DMS79 (cell line): ENCODE measurements at regions not wholly inside any gene's neighbourhood (a gene's known extent, or its start where the extent isn't known, plus 50 kb on each side); places are given as distances from the start of the nearest gene placed in this dataset.
"Not testable (repeated sequence)": the region's sequence is repeated elsewhere in the genome, so short reads cannot be mapped to it uniquely, and the experiment has no call there.

Source experiments
- DNase-seq: peaks from one replicate; lab custom pipeline; 2025; lab: John Stamatoyannopoulos, UW

DNA sequence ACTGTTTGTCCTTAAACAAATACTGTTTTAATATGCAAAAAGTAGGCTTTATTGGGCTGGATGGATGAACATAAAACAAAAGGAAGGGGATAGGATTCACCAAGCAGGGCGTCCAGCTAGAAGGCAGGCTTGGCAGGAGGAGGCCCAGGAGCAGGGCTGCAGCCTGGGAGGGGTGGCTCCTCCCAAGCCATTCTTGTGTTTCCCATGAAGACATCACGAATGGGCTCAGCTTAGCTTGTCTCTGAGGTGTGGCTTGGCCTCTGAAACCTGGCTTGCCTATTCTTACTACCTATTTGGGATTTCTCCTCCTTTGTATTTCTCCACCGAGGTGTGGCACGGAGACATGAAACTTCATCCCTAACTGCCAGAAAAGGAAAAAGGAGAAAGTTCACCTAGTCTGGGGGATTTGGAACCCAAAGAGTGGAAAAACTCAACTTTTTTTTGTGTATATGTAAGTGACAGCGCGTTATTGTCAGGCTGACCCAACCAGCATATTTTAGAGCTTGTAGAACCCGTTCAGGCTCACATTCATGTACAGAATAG is 481.9 kb upstream of the SPRED2 start:
- no peak for DNase-seq

DNA sequence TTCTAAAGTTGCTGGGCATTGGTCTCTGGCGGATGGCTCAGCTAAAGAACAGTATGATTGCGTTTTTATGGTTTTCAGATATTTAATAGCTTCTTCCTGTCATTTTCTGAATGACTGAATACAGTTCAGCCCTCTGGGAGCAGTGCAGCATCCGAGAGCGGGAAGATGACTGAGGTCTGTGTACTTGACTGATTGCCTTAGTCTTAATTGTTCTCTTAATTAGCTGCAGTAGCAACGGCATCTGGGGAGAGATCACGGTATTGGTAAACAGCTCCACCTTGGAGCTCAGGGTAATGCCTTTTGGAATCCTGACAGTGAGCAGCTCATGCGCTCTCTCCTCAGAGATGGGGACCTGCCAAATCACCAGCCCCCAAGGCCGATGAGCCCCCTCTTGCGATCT is 481.4 kb upstream of the SPRED2 start:
- no peak for DNase-seq

GRCh38 chr2:65901756-65902155 is 469.4 kb upstream of the SPRED2 start:
- DNase-seq = no peak

GRCh38 chr2:65896446-65896845 is 464.0 kb upstream of the SPRED2 start:
- DNase-seq = no peak

GRCh38 chr2:65890131-65890530 is 457.7 kb upstream of the SPRED2 start:
- DNase-seq = not testable (repeated sequence)

GRCh38 chr2:65885266-65885665 is 452.9 kb upstream of the SPRED2 start:
- DNase-seq = no peak

GRCh38 chr2:65881592-65881991 is 449.2 kb upstream of the SPRED2 start:
- no peak for DNase-seq

- no peak for DNase-seq
Measured at GRCh38 chr2:65880436-65880835, 448.0 kb upstream of the SPRED2 start.

DNA sequence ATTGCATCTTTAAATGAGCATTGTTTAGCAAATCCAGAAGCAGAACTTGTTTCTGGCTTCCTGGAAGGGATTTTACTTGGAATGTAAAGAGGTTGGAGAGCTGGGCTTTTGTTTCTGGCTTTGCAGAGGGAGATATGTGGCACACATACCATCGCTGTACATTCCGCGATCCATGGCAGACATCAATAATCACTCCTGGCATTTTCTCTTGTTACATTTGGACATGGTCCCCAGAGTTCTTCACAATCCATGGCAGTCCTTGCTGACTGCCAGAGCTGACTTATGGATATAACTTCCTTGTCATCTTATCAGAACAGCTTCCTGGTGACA is 445.6 kb upstream of the SPRED2 start:
- no peak for DNase-seq

DNA sequence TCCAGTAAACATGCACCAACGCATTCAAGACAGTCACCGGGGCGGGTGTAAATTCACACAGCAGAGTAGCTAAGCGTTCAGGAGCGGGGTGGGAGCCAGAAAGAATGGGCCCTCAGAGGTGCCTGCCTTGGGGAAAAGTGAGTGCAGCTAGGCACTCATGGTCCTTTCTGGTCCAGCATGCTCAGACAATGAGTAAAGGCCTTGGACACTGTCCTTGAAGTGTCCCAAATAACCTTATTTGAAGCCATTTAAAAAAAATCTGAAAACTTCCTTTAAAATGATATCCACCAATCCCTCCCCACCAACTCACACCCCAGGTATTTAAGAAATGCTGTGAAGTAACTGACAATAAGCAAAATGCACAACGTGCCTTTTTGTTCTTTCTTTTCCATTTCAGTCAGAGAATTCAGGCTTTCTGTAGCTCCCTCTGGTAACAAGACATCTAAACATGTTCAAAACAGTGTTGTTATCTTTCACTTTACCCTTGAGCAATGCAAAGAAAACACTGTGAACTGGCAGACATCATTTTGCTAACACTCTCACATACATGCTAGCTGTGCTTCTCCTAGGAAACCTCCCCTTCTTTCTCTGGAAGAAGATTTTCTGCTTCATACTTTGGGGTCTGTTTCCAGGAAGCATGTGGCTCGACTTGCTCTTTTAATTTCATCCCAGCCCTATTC is 445.1 kb upstream of the SPRED2 start:
- no peak for DNase-seq

DNA sequence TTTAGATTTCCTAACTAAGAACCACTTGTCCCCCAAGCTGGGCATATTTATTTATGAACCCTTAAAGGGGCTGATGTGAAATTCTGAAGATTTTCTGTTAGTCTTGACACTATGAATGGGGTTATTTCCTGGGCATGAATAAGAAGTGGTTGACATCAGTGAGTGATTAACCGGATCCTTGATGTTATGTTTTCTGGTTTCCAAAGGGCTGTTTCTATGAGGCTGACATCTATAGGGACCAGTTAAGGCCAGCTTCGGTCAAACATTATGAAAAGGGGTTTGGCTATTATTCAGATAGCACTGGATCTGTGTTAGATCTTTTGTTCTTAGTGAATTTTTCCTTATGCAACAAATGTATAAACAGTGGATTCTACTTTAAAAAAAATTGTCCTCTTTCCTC is 443.7 kb upstream of the SPRED2 start:
- no peak for DNase-seq

DNA sequence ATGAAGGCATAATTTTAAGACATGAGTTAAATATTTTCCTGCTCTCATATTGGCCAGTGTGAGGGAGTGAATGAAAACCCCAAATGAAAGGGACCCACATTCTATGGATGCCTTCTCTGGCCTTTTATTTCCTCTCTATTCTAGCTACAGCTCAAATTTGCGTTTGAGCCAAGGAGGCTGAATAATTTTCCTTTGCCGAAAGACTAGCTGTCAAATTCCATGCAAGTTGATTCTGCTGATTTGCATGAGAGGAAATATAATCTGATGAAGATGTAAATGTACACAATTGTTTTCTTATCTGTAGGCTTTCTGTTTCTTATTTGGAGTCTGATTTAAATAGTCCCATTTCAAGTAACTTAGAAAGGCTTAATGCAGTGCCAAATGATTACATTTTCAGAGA is 438.4 kb upstream of the SPRED2 start:
- no peak for DNase-seq

DNA sequence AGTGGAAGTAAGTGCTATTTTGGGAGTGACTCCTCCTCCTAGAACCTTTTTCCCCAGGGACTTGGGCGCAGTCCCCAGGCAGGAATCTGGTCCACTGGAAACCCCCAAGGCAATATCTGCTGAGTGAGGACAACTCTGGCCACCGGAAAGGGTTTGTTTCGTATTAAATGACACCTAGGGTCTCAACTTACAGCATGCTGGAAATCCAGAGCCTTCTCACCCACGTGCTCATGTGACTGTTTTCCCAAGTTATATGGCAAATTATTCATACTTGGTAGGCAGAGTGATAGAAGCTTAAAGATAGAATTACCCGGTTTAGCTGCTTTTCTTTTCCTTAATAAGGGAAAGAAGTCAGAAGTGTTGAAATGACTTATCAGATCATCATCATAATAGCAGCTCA is 436.9 kb upstream of the SPRED2 start:
- no peak for DNase-seq

DNA sequence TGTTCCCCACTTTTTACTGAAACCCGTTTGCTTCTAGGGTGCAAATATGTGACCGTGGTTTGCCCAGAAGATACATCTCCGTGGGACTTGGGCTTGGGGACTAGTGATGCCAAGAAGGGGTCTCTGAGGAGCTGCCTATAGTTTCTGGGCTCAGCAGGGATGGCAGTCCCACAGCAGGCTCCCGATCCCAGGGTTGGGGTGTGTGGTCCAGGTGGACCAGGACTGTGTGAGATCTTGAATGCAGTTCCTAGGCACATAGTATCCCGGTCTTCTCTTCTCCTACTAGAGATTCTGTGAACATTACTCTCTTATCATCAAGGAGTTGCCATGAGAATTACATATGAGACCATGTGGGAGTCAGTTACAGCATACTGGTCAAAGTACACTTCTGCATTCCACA is 435.8 kb upstream of the SPRED2 start:
- no peak for DNase-seq

DNA sequence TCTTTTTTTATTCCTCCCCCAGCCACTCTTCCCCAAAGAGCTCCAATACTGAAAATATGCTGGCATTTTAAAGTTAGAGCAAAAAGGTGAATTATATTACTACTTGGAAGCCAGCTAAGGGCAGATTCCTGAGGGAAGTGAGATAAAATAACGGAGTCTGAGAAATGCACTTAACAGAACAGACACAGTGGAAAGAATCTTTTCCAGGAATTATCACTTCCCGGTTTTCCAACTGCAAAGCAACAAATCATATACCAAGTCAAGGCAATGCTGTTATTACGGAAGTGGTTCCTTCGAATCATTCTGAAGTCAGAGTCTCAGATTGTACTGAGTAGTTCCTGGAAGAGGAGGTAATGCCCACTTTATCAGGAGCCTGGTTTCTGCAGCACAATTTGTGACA is 435.0 kb upstream of the SPRED2 start:
- no peak for DNase-seq

DNA sequence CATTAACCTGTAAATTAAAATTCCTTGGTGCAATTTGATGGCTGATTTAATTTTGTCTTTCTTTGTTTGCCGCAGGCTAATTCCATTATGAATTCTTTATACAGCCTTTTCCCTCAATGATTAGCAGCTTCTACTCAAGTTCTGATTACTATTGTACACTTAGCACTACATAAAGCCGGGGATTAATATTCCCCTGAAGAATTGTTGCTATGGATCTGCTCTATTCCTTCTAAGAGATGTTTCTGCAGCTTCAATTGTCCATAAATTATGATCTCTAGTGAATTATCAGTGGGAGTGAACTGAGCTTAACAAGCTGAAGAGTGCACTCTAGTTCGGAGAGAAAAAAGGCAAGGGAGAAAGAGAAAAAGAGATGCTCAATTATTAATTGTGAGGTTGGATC is 433.7 kb upstream of the SPRED2 start:
- no peak for DNase-seq

DNA sequence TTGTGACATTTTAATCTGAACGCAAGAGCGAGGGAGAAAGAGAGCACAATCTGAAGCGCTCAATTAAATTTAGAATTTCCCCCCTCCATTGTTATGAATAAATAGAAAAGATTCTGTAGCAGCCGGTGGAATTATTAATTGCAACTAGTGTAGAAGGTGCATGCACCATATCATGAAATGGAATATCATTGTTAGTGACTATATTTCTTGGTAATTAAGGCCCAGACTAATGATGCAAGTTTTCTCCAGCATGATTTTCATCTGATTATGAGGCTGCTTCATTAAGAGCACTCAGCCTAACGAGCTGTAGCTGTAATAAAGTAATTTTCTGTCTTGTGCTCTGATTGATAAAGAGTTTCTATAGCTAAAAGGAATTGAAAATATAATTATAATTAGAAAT is 432.2 kb upstream of the SPRED2 start:
- no peak for DNase-seq

- no peak for DNase-seq
Measured at GRCh38 chr2:65863713-65864112, 431.3 kb upstream of the SPRED2 start.

DNA sequence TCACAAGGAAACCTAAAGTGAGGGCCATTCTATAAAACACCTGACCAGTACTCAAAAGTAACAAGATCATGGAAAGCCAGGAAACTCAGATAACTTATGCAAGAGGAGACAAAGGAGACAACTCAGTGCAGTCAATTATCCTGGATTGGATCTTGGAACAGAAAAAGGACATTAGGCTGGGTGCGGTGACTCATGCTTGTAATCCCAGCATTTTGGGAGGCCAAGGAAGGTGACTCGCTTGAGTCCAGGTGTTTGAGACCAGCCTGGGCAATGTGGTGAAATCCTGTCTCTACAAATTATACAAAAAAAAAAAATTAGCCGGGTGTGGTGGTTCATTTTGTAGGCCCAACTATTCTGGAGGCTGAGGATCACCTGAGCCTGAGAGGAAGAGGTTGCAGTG is 424.5 kb upstream of the SPRED2 start:
- DNase-seq = no peak

DNA sequence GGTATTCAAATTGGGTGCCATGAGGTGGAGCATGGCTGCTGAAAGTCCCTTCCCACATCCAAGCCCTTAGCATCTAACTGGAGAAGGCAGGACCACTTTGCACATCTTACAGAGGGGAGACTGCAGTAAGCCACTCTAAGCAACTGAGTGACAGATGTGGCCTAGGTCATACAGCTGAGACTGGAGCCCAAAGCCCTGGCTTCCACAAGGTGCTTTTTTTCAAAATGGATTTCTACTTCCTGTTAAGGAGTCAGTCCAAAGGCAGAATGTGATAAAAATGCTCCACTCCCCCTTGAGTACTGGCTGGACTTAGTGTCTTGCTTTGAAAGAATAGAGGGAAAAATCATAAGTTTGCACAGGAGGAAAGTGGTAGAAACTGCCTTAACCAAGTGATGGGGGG is 424.0 kb upstream of the SPRED2 start:
- DNase-seq = no peak

GRCh38 chr2:65850695-65851094 is 418.3 kb upstream of the SPRED2 start:
- DNase-seq = no peak

DNA sequence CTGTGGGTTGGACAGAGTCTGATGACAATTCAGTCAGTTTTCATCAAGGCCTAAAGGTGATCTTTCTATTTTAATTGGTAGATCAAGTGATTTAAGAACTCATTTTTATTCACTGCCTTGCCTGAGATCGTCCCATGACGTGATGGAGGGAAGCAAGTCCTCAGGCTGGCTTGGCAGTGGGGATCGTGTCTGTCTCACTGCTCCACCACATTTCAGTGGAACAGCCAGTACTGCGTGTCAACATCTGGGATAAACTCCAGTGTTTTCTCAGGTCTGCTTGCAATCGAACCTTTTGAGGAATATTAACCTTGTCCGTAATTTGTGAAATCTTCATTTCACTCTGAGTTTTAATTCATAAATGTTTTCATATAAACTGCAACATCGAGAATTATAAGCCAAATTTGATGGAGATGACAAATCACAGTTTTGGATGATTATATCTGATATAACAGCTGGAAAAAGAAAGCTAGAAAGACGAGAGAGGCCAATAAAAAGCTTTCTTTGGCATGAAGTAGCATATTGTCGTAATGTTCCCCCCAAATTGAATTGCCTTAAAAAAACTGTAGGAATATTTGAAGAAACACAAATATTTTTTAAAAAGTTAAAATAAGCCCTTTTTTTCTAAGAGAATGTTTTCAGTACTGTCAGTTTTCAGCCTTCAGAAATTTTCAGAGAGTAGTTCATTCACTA is 414.7 kb upstream of the SPRED2 start:
- no peak for DNase-seq

DNA sequence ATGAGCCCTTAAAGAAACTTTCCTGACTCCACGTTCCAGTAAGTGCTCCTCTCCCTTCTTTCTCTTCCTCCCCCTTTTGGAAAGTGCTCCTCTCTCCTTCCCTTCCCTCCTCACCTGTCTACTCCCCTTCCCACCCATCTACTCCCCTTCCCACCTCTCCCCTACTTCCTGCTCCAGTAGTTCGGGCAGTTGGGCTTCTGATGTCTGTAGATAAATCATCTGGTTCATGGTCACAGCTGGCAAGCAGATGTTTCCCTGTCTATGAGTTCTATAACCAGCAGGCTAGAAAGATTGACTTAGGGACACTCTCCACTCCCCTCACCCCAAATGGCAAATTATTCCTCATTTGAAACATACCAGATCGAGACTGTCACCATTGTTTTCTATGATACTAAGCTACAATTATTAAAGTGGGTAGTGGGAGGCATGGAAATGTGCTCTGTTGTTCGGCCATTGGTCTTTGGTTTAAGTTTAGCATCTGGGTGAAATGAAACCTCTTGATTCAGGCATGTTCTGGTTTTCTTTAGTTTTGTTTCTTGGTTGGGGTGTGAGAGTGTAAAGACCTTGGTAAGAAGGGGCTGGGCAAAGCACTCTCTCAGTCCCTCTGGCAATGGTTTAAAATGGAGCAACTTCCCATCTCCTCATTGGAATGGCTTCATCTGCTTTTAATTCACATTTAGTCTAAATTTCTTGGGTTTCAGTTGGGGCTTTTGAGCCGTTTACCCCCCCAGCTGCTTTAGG is 413.2 kb upstream of the SPRED2 start:
- DNase-seq = no peak
